NOMO-1 (cell line): ENCODE measurements at regions not wholly inside any gene's neighbourhood (a gene's known extent, or its start where the extent isn't known, plus 50 kb on each side); places are given as distances from the start of the nearest gene placed in this dataset.

Experiments
- DNase-seq, 2 experiments: peaks; one replicate each; lab custom pipeline; 2025; ENCODE audit not compliant: unreplicated experiment in 2 of 2; lab: John Stamatoyannopoulos, UW

- DNase-seq = no peak
Observed at GRCh38 chr10:128542659-128543058, 416.4 kb upstream of the MKI67 start.

DNA sequence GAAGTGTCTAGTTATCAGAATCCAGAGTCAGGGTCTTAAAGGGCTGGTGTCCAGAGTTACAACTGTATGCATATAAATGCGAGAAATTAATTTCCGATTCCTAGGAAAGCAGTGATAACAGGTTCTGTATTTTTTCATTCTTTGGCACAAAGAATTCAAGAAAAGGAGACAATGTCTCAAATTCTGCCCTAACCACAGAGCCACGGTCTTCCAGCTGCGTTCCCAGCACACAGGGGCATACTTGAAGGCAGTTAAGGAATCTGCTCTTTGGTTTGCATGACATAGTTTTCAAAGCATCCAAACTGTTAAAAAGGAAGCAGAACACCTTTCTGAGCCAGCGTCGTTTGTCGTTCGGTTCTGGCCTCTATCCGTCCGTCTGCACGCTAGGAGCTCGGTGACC lies 416.9 kb upstream of the MKI67 start:
- no peak for DNase-seq

DNA sequence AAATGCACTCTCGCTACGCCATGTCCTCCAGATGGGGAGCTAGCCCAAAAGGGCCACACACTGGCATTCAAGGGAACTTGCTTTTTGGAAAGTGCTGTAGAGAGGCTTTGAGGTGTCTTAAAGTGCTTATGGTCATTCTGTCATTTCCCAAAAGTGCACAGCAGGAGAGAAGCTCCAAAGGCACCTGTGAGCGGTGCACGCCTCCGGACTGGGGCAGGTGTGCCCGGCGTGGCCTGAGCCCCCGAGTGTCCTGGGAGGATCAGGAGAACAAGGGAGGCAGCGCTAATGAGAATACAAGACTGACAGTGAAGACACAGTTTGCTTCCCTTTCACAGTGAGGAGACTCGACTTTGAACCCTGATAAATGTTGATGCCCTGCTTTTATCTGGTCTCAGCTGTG lies 419.0 kb upstream of the MKI67 start:
- no peak for DNase-seq

- no peak for DNase-seq
Observed at GRCh38 chr10:128546651-128547165, 420.5 kb upstream of the MKI67 start.

DNA sequence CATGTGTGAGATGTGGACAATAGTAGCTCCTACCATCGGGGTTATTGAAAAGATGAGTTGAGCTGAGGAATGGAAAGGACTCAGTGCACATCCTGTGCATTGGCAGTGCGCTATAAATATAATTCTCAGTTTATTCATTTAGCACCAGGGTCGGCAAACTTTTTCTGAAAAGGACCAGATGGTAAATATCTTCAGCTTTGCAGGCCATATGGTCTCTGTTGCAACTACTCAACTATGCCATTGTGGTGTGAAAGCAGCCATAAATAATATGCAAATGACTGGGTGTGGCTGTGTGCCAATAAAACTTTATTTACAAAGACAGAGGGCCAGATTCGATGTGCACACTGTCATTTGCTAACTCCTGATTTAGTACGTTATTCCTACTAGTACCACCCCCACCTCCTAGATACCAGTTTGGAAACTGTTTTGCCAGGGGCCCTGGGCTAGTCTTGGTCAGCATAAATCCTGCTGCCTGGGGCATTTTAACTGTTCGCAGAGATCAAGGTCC lies 422.9 kb upstream of the MKI67 start:
- DNase-seq = no peak

DNA sequence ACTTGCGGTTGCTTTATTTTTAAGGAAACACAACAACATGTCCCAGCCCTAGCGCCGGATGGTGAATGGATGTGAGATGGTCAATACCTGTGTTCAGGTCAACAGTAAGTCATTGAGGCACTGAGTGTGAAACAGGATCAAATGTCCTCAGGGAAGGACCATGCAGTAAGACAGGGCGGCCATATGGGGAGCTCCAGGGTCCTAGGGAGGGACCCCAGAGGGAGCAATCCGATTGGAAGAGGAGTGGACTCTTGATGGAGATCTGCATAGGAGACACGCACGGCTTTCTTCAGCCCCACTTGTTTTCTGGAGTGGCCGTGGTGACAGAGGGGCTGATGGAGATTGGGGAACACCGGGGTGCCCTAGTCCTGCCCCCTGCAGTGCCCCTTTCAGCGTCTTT lies 423.8 kb upstream of the MKI67 start:
- DNase-seq = no peak

DNA sequence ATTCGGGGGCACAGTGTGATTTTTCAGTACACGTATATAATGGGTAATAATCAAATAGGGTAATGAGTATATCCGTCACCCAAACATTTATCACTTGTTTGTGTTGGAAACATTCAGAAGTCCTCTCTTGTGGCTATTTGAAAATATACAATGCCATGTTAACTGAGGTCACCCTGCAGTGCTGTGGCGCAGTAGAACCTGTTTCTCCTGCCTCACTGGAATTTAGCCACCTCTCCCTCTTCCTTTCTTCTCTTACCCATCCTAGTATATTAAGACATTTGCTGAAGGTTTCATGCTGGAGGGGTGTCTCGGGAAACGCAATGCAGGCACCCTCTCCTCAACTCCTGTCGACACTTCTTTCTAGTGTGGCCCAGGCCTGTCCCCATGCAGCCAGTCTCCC lies 425.3 kb upstream of the MKI67 start:
- no peak for DNase-seq

DNA sequence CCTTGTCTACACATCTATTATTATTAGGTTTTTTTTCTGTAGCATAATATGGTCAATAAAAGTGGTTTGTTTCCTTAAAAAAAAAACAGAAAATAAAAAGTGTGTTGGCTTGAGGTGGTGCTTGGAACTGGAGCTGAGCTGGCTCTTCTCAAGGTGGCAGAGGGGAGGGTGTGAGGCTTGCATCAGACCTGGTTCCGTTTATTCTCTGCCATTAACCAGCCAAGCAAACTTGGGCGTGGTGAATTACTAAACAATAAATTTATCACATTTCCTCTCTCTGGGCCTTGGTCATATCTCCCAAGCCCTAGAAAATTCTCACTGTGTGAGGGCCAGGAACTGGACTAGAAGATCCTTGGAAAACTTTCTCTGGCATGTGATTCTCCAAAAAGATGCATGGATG lies 427.5 kb upstream of the MKI67 start:
- DNase-seq = no peak

- no peak for DNase-seq
Observed at GRCh38 chr10:128556182-128557110, 430.2 kb upstream of the MKI67 start.

GRCh38 chr10:128557149-128557710 lies 431.0 kb upstream of the MKI67 start:
- DNase-seq = no peak

- no peak for DNase-seq
Observed at GRCh38 chr10:128560406-128560805, 434.2 kb upstream of the MKI67 start.

GRCh38 chr10:128560993-128561392 lies 434.8 kb upstream of the MKI67 start:
- DNase-seq = no peak

- no peak for DNase-seq
Observed at GRCh38 chr10:128563387-128563786, 437.2 kb upstream of the MKI67 start.

DNA sequence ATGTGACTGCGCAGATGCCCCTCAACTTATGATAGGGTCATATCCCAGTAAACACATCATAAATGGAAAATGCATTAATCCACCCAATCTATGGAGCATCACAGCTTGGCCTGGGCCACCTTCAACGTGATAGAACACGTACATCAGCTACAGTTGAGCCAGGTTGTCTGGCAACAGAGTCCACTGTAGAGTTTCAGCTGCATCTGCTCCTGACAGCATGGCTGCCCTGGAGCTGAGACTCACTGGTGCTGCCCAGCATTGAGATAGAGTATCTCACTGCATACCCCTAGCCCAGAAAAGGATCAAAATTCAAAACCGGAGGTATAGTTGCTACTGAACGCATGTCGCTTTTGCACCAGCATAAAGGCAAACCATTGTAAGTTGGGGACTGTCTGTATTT lies 437.7 kb upstream of the MKI67 start:
- no peak for DNase-seq

- DNase-seq = no peak
Observed at GRCh38 chr10:128566361-128566968, 440.2 kb upstream of the MKI67 start.

- no peak for DNase-seq
Observed at GRCh38 chr10:128567551-128567950, 441.3 kb upstream of the MKI67 start.

DNA sequence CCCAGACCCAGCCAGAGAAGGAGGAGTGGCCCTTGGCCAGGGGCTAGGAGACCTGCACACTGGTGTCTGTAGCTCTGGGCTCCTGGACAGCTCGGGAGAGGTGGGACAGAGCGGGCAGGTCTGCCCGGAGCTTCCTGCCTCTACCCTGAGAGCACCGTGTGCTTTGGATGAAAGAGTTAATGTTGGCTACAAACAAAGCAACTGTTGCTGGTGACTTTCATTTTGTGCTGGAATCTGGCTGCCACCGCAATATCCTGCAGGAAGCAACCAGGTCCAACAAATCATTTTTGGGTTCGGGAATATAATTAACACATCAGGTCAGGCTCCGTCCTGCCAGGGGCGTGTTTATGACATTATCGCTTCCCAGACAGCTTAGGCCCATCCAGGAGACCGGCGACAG lies 441.8 kb upstream of the MKI67 start:
- no peak for DNase-seq

DNA sequence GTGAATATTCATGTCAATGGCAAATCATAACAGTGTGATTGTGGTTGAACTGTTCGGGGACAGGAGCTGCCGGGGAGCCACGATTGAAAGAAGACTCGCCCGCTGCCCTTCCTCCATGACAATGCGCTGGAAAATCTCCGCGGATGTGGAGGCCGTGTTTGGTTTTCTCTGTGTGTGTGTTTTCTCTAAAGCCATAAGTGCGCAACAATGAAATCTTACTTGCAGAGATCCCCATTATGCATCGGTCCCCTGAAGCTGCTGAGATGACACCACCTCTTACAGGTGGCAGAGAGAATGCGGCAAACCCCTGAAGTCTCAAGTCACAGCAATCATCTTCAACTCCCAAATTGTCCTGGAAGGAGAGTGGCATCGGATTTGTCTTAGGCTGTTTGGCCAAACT lies 442.3 kb upstream of the MKI67 start:
- no peak for DNase-seq

GRCh38 chr10:128568990-128569945 lies 443.0 kb upstream of the MKI67 start:
- DNase-seq = no peak

- DNase-seq = no peak
Observed at GRCh38 chr10:128570319-128570995, 444.2 kb upstream of the MKI67 start.
